ENCODE measurements at regions not wholly inside any gene's neighbourhood (a gene's known extent, or its start where the extent isn't known, plus 50 kb on each side); places are given as distances from the start of the nearest gene placed in this dataset.

- no peak for DNase-seq (ENCODE audit: low read depth in 1 of 2, low spot score in 1 of 2)
- H3K27ac ChIP-seq (replicated peaks), result no peak overlapping the region
- TF ChIP-seq REST (IDR thresholded peaks at IDR 0.05; ENCODE audit: insufficient replicate concordance, low read depth), result no peak
- no peak for TF ChIP-seq GABPA (IDR thresholded peaks at IDR 0.05; ENCODE audit: low read depth)
- TF ChIP-seq SPI1 (IDR thresholded peaks at IDR 0.05; ENCODE audit: borderline replicate concordance, low read depth), result no peak
- no peak for TF ChIP-seq POLR2AphosphoS5 (IDR thresholded peaks at IDR 0.05; ENCODE audit: low read depth)
- TF ChIP-seq, protein P1, sequence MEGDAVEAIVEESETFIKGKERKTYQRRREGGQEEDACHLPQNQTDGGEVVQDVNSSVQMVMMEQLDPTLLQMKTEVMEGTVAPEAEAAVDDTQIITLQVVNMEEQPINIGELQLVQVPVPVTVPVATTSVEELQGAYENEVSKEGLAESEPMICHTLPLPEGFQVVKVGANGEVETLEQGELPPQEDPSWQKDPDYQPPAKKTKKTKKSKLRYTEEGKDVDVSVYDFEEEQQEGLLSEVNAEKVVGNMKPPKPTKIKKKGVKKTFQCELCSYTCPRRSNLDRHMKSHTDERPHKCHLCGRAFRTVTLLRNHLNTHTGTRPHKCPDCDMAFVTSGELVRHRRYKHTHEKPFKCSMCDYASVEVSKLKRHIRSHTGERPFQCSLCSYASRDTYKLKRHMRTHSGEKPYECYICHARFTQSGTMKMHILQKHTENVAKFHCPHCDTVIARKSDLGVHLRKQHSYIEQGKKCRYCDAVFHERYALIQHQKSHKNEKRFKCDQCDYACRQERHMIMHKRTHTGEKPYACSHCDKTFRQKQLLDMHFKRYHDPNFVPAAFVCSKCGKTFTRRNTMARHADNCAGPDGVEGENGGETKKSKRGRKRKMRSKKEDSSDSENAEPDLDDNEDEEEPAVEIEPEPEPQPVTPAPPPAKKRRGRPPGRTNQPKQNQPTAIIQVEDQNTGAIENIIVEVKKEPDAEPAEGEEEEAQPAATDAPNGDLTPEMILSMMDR (IDR thresholded peaks at IDR 0.05; ENCODE audit: insufficient read depth, low read length), result no peak
- no peak overlapping the region for H3K4me3 ChIP-seq (replicated peaks; ENCODE audit: insufficient read depth, low read length)
- no peaks in the 10 kb centered on the region for H3K27me3 ChIP-seq (ENCODE audit: insufficient read depth, poor library complexity, severe bottlenecking)
These were observed 65.2 kb downstream of the HYCC1 start for GRCh38 chr7:22948770-22949169.

GRCh38 chr7:22945584-22945983, 68.3 kb downstream of the HYCC1 start:
- H3K27me3 ChIP-seq (ENCODE audit: insufficient read depth, poor library complexity, severe bottlenecking), result no peaks in the 10 kb centered on the region
- H3K4me3 ChIP-seq (replicated peaks; ENCODE audit: insufficient read depth, low read length), result no peak overlapping the region
- H3K27ac ChIP-seq (replicated peaks), result no peak overlapping the region
- no peak for TF ChIP-seq REST (IDR thresholded peaks at IDR 0.05; ENCODE audit: insufficient replicate concordance, low read depth)
- no peak for TF ChIP-seq GABPA (IDR thresholded peaks at IDR 0.05; ENCODE audit: low read depth)
- TF ChIP-seq, protein P1 (IDR thresholded peaks at IDR 0.05; ENCODE audit: insufficient read depth, low read length), result no peak
- TF ChIP-seq SPI1 (IDR thresholded peaks at IDR 0.05; ENCODE audit: borderline replicate concordance, low read depth), result no peak
- TF ChIP-seq POLR2AphosphoS5 (IDR thresholded peaks at IDR 0.05; ENCODE audit: low read depth), result no peak
- no peak for DNase-seq (ENCODE audit: low read depth in 1 of 2, low spot score in 1 of 2)

DNA sequence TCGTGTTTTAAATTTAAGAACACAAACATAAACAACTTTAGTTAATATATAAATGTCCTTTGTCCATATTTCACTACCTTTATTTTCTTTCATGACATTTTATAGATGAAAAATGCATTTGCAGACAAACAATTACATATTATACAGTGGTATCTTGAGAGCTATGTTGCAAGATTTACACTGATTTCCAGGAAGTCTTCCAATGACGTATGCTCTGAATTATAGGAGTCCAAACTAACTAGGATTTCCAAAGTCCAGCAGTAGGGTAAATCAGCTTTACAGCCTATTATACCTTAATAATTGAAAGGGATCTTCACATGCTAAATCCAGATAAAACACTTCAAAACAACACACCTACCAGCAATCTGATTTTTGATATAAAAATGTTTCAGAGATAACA, 69.4 kb downstream of the HYCC1 start:
- no peaks in the 10 kb centered on the region for H3K27me3 ChIP-seq (ENCODE audit: insufficient read depth, poor library complexity, severe bottlenecking)
- no peak overlapping the region for H3K4me3 ChIP-seq (replicated peaks; ENCODE audit: insufficient read depth, low read length)
- DNase-seq (ENCODE audit: low read depth in 1 of 2, low spot score in 1 of 2), result no peak
- no peak overlapping the region for H3K27ac ChIP-seq (replicated peaks)
- TF ChIP-seq POLR2AphosphoS5 (IDR thresholded peaks at IDR 0.05; ENCODE audit: low read depth) (no peak), REST (IDR thresholded peaks at IDR 0.05; ENCODE audit: insufficient replicate concordance, low read depth) (no peak), GABPA (IDR thresholded peaks at IDR 0.05; ENCODE audit: low read depth) (no peak), SPI1 (IDR thresholded peaks at IDR 0.05; ENCODE audit: borderline replicate concordance, low read depth) (no peak)
- TF ChIP-seq, protein P1 (IDR thresholded peaks at IDR 0.05; ENCODE audit: insufficient read depth, low read length), result no peak

All from HL-60 (cell line).